K562 (cell line): ENCODE measurements at regions not wholly inside any gene's neighbourhood (a gene's known extent, or its start where the extent isn't known, plus 50 kb on each side); places are given as distances from the start of the nearest gene placed in this dataset.

Experiments used
- ATAC-seq: fragments of 200-7000 bp; cut with Tn5 transposase; 3 replicates; pipeline ENCODE4 v1.9.1; 2020; ENCODE audit warnings: moderate library complexity
- BruUV-seq: library from RNA; stranded (reverse); fragments of 400-500 nt; replicated peaks from 2 replicates; lab custom pipeline; 2021; lab: Mats Ljungman, UMichigan
- CTCF ChIA-PET: fragments of 300-600 bp; formaldehyde crosslinking; extraction: SDS; loops from one replicate; lab custom pipeline; 2021; ENCODE audit warnings: low intra/inter-chr PET ratio; lab: Yijun Ruan, JAX
- POLR2A ChIA-PET: fragments of 300-600, 350-650 bp; sonication (Branson Sonifier 250); formaldehyde crosslinking; extraction: SDS; loops from one replicate; lab custom pipeline; 2021; ENCODE audit warnings: antibody characterized with exemption, inconsistent platforms; lab: Yijun Ruan, JAX
- DNase-seq, 4 experiments: peaks; one replicate each; pipeline versions ENCODE4 v3.0.0 to v3.0.0-alpha.2; 2011 to 2018; ENCODE audit warnings: low spot score in 3 of 4, mixed read lengths in 3 of 4; ENCODE audit errors: extremely low read depth in 1 of 4
- FAIRE-seq: peaks from 2 replicates; lab custom pipeline; 2011; peaks lifted over from hg19 to GRCh38; lab: Jason Lieb, UNC
- H2AFZ ChIP-seq: 2 replicates; pipeline ENCODE4 v1.6.0; 2011; ENCODE audit warnings: low read depth, low read length, control low read depth, inconsistent platforms
- H3K27ac ChIP-seq: fragments of 200-600 bp; 3 replicates; pipeline ENCODE4 v1.8.0; 2011; ENCODE audit warnings: low read depth, mild to moderate bottlenecking, control low read depth, inconsistent platforms, low read length, moderate library complexity, mixed read lengths; ENCODE audit errors: extremely low read depth
- H3K27me3 ChIP-seq, 2 experiments: fragments of 300-600 bp in 1 of 2; 2 replicates in 1 of 2; 3 replicates in 1 of 2; pipeline versions ENCODE4 v1.6.0 to v1.8.0; 2011; ENCODE audit warnings: inconsistent platforms in 2 of 2, low read length in 2 of 2, mild to moderate bottlenecking in 1 of 2, mixed read lengths in 1 of 2, moderate library complexity in 1 of 2; ENCODE audit not compliant: control insufficient read depth in 2 of 2, insufficient read depth in 2 of 2
- H3K36me3 ChIP-seq: fragments of 300-600 bp; 3 replicates; pipeline ENCODE4 v1.8.0; 2011; ENCODE audit warnings: mild to moderate bottlenecking, low read length, inconsistent platforms; ENCODE audit not compliant: control insufficient read depth, insufficient read depth
- H3K4me1 ChIP-seq, 2 experiments: fragments of 200-600 bp in 1 of 2; replicated peaks in 1 of 2; 2 replicates in 1 of 2; 3 replicates in 1 of 2; pipeline versions ENCODE4 v1.5.1 to v1.8.0; 2011; ENCODE audit warnings: inconsistent platforms in 2 of 2, low read length in 2 of 2, mild to moderate bottlenecking in 1 of 2, mixed read lengths in 1 of 2, moderate library complexity in 1 of 2; ENCODE audit not compliant: control insufficient read depth in 2 of 2, insufficient read depth in 2 of 2
- H3K4me2 ChIP-seq: 2 replicates; pipeline ENCODE4 v1.6.1; 2011; ENCODE audit warnings: low read length, control low read depth, inconsistent platforms, mixed read lengths; ENCODE audit not compliant: insufficient read depth
- H3K4me3 ChIP-seq: fragments of 200-600 bp; sonication (generic), shearing (Covaris generic); 2 replicates; pipeline ENCODE4 v1.5.1; 2016; ENCODE audit warnings: control low read depth, inconsistent platforms
- H3K79me2 ChIP-seq: fragments of 200-600 bp; 3 replicates; pipeline ENCODE4 v1.8.0; 2011; ENCODE audit warnings: low read length, inconsistent platforms; ENCODE audit not compliant: control insufficient read depth, insufficient read depth
- H3K9ac ChIP-seq, 2 experiments: 2 replicates each; pipeline versions ENCODE4 v1.6.0 to v1.6.1; 2011; ENCODE audit warnings: low read depth in 2 of 2, low read length in 2 of 2, control low read depth in 1 of 2, inconsistent platforms in 1 of 2, mild to moderate bottlenecking in 1 of 2, mixed read lengths in 1 of 2; ENCODE audit not compliant: insufficient read depth in 1 of 2
- H3K9me1 ChIP-seq: one replicate; pipeline ENCODE4 v1.6.0; 2011; ENCODE audit warnings: inconsistent platforms, mild to moderate bottlenecking, low read length, moderate library complexity; ENCODE audit not compliant: control insufficient read depth, insufficient read depth
- H3K9me3 ChIP-seq: replicated peaks from 2 replicates; pipeline ENCODE4 v1.5.1; 2011; ENCODE audit warnings: low read depth, low read length, inconsistent platforms; ENCODE audit not compliant: control insufficient read depth, insufficient read depth
- H4K20me1 ChIP-seq: replicated peaks from 2 replicates; pipeline ENCODE4 v1.6.1; 2011; ENCODE audit warnings: low read length, inconsistent platforms, mixed read lengths; ENCODE audit not compliant: control insufficient read depth, insufficient read depth
- GABPB1 ChIP-seq: sonication (generic); formaldehyde crosslinking; IDR thresholded peaks from 2 replicates; pipeline ENCODE4 v1.8.0; 2022; ENCODE audit warnings: mild to moderate bottlenecking, missing genetic modification reagents
- JUND ChIP-seq, 2 experiments: IDR thresholded peaks; 2 replicates in 1 of 2; 3 replicates in 1 of 2; pipeline ENCODE4 v1.6.1; 2011; ENCODE audit warnings: borderline replicate concordance in 2 of 2, low read depth in 2 of 2, low read length in 2 of 2, improper control_type of control experiment in 1 of 2, missing biosample characterization in 1 of 2, missing genetic modification characterization in 1 of 2, missing genetic modification reagents in 1 of 2
- MCM7 ChIP-seq, 2 experiments: fragments of 450-650 bp; IDR thresholded peaks; 2 replicates each; pipeline ENCODE4 v1.6.1; 2016 to 2018
- SMAD1 ChIP-seq: fragments of 150-350 bp; IDR thresholded peaks from 2 replicates; pipeline ENCODE4 v1.6.1; 2014; ENCODE audit warnings: low read length, low read depth; ENCODE audit not compliant: partially characterized antibody
- SMARCA5 ChIP-seq: fragments of 450-650 bp; IDR thresholded peaks from 2 replicates; pipeline ENCODE4 v1.6.1; 2016
- TAF1 ChIP-seq: IDR thresholded peaks from 2 replicates; pipeline ENCODE4 v1.6.1; 2011; ENCODE audit warnings: mild to moderate bottlenecking, low read length, moderate library complexity; ENCODE audit not compliant: insufficient read depth, control insufficient read depth, severe bottlenecking; ENCODE audit errors: extremely low read depth
- XRCC5 ChIP-seq: fragments of 200-400 bp; formaldehyde crosslinking; IDR thresholded peaks from 2 replicates; pipeline ENCODE4 v1.6.1; 2017; ENCODE audit warnings: low read depth, mild to moderate bottlenecking, low read length
- ZBTB7A ChIP-seq: IDR thresholded peaks from 2 replicates; pipeline ENCODE4 v1.6.1; 2011; ENCODE audit warnings: low read depth, mild to moderate bottlenecking, low read length, moderate library complexity, borderline replicate concordance; ENCODE audit not compliant: control insufficient read depth
- ZFPM2 ChIP-seq: fragments of 250-450 bp; sonication (Bioruptor Pico); IDR thresholded peaks from 2 replicates; pipeline ENCODE4 v1.5.1; 2022; ENCODE audit warnings: mild to moderate bottlenecking
- WGBS: fragments of 100-300 bp; shearing (Covaris generic); methylation state at CpG from one replicate; pipeline ENCODE4 v1.1.6; 2016; ENCODE audit warnings: low coverage, mixed read lengths; ENCODE audit not compliant: insufficient coverage; ENCODE audit errors: missing lambda C conversion rate; 5-methylcytosine and 5-hydroxymethylcytosine counted together
- in situ Hi-C: fragments of 300-500 bp; cut with MboI; formaldehyde crosslinking; loops from 4 replicates; pipeline ENCODE4 v1.15.0; 2018; ENCODE audit warnings: inconsistent platforms, mixed read lengths
- intact Hi-C: fragments of 100-400 bp; cut with micrococcal nuclease; formaldehyde crosslinking; loops from 2 replicates; pipeline ENCODE4 v1.14.2; 2022
- TF ChIP-seq, protein P1 (sequence below), 2 experiments: fragments of 150-350 bp in 1 of 2; IDR thresholded peaks; 2 replicates each; pipeline ENCODE4 v1.6.1; 2012 to 2016; ENCODE audit warnings: low read depth in 2 of 2, low read length in 2 of 2, mild to moderate bottlenecking in 1 of 2, moderate library complexity in 1 of 2
- TF ChIP-seq, protein P2 (sequence below): fragments of 250-450 bp; sonication (Bioruptor Pico); IDR thresholded peaks from 2 replicates; pipeline ENCODE4 v1.8.0; 2022; ENCODE audit warnings: moderate library complexity, mild to moderate bottlenecking, inconsistent platforms
- TF ChIP-seq, protein P3 (sequence below): sonication (generic); formaldehyde crosslinking; IDR thresholded peaks from 2 replicates; pipeline ENCODE4 v1.8.0; 2022; ENCODE audit warnings: missing genetic modification reagents, mild to moderate bottlenecking, borderline replicate concordance
- TF ChIP-seq, protein P4 (sequence below), 3 experiments: fragments of 200-800 bp in 1 of 3; sonication (Bioruptor generic) in 1 of 3; sonication (generic) in 1 of 3; formaldehyde crosslinking in 1 of 3; IDR thresholded peaks; 2 replicates each; pipeline versions ENCODE4 v1.6.1 to v1.8.0; 2016 to 2022; ENCODE audit warnings: mild to moderate bottlenecking in 2 of 3, missing compliant biosample characterization in 2 of 3, missing genetic modification characterization in 2 of 3, missing genetic modification reagents in 1 of 3

DNA sequence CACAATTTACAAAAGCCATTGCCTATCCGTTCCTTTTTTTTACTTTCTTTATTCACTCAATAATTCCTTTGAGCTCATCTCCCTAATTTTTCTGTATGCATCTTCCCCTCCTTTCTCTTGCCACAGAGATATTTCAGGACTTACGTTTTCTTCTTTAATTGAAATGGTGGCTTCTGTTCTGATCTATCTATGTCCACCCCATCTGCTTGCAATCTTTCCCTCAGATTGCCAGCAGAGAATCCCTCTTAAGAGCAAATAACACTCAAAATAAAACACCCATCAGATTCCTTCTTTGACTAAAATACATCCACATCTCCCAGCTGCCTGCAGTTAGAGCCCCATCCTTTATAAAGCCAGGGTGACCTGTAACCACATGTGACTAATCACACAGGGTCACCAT, 478.6 kb downstream of the EFNB2 start:
- Histone ChIP-seq H3K9ac (no peak overlapping the region), H3K9me1 (no peaks in the 10 kb centered on the region), H3K9me3 (no peaks in the 10 kb centered on the region), H4K20me1 (no peaks in the 10 kb centered on the region), H2AFZ (no peak overlapping the region), H3K4me2 (no peak overlapping the region), H3K4me1 (no peaks in the 10 kb centered on the region), H3K36me3 (no peaks in the 10 kb centered on the region), H3K79me2 (no peaks in the 10 kb centered on the region), H3K4me3 (no peak overlapping the region), H3K27me3 (no peaks in the 10 kb centered on the region), H3K27ac (no peak overlapping the region)
- no peak for DNase-seq
- intact Hi-C loops: no loop called here
- ChIA-PET CTCF (no interaction called here), POLR2A (no interaction called here)
- in situ Hi-C loops: no loop called here
- ATAC-seq: no peak
- no TSS peak for BruUV-seq
- 0% methylated on average over 2 of the region's 2 CpGs for WGBS
- no peak for FAIRE-seq
- no peak for TF ChIP-seq TAF1
- TF ChIP-seq GABPB1 (CRISPR knock-in tag): no peak
- TF ChIP-seq ZBTB7A: no peak
- TF ChIP-seq, protein P1, sequence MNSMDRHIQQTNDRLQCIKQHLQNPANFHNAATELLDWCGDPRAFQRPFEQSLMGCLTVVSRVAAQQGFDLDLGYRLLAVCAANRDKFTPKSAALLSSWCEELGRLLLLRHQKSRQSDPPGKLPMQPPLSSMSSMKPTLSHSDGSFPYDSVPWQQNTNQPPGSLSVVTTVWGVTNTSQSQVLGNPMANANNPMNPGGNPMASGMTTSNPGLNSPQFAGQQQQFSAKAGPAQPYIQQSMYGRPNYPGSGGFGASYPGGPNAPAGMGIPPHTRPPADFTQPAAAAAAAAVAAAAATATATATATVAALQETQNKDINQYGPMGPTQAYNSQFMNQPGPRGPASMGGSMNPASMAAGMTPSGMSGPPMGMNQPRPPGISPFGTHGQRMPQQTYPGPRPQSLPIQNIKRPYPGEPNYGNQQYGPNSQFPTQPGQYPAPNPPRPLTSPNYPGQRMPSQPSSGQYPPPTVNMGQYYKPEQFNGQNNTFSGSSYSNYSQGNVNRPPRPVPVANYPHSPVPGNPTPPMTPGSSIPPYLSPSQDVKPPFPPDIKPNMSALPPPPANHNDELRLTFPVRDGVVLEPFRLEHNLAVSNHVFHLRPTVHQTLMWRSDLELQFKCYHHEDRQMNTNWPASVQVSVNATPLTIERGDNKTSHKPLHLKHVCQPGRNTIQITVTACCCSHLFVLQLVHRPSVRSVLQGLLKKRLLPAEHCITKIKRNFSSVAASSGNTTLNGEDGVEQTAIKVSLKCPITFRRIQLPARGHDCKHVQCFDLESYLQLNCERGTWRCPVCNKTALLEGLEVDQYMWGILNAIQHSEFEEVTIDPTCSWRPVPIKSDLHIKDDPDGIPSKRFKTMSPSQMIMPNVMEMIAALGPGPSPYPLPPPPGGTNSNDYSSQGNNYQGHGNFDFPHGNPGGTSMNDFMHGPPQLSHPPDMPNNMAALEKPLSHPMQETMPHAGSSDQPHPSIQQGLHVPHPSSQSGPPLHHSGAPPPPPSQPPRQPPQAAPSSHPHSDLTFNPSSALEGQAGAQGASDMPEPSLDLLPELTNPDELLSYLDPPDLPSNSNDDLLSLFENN (IDR thresholded peaks at IDR 0.05; ENCODE audit: low read depth in 2 of 2, low read length in 2 of 2): no peak
- TF ChIP-seq, protein P2, sequence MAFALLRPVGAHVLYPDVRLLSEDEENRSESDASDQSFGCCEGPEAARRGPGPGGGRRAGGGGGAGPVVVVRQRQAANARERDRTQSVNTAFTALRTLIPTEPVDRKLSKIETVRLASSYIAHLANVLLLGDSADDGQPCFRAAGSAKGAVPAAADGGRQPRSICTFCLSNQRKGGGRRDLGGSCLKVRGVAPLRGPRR (CRISPR knock-in tag): no peak
- no peak for TF ChIP-seq JUND (IDR thresholded peaks at IDR 0.05; ENCODE audit: borderline replicate concordance, low read depth, low read length)
- no peak for TF ChIP-seq JUND (tag; IDR thresholded peaks at IDR 0.05; ENCODE audit: borderline replicate concordance, low read depth, low read length)
- no peak for TF ChIP-seq MCM7 (IDR thresholded peaks at IDR 0.05)
- no peak for TF ChIP-seq XRCC5
- TF ChIP-seq SMARCA5: no peak
- no peak for TF ChIP-seq SMAD1
- TF ChIP-seq, protein P3, sequence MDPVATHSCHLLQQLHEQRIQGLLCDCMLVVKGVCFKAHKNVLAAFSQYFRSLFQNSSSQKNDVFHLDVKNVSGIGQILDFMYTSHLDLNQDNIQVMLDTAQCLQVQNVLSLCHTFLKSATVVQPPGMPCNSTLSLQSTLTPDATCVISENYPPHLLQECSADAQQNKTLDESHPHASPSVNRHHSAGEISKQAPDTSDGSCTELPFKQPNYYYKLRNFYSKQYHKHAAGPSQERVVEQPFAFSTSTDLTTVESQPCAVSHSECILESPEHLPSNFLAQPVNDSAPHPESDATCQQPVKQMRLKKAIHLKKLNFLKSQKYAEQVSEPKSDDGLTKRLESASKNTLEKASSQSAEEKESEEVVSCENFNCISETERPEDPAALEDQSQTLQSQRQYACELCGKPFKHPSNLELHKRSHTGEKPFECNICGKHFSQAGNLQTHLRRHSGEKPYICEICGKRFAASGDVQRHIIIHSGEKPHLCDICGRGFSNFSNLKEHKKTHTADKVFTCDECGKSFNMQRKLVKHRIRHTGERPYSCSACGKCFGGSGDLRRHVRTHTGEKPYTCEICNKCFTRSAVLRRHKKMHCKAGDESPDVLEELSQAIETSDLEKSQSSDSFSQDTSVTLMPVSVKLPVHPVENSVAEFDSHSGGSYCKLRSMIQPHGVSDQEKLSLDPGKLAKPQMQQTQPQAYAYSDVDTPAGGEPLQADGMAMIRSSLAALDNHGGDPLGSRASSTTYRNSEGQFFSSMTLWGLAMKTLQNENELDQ (CRISPR knock-in tag): no peak
- TF ChIP-seq, protein P4, sequence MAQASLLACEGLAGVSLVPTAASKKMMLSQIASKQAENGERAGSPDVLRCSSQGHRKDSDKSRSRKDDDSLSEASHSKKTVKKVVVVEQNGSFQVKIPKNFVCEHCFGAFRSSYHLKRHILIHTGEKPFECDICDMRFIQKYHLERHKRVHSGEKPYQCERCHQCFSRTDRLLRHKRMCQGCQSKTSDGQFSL (CRISPR knock-in tag; IDR thresholded peaks at IDR 0.05): no peak
- TF ChIP-seq, protein P4 (tag; IDR thresholded peaks at IDR 0.05): no peak
- TF ChIP-seq ZFPM2 (CRISPR knock-in tag): no peak
